OCI-LY3 (cell line): ENCODE measurements at regions not wholly inside any gene's neighbourhood (a gene's known extent, or its start where the extent isn't known, plus 50 kb on each side); places are given as distances from the start of the nearest gene placed in this dataset.

Experiments
- CTCF ChIP-seq: fragments of 200-600, 300-600 bp; sonication (generic); IDR thresholded peaks from 2 replicates; pipeline ENCODE4 v1.5.1; 2014; ENCODE audit warnings: antibody characterized with exemption, low read length, low read depth
- EZH2phosphoT487 ChIP-seq: fragments of 200-600 bp; shearing (Covaris generic); IDR thresholded peaks from 2 replicates; pipeline ENCODE4 v1.6.1; 2018; ENCODE audit warnings: antibody characterized with exemption, mixed run types, low read depth

- TF ChIP-seq CTCF (no peak), EZH2phosphoT487 (no peak)
Observed at GRCh38 chr9:1457460-1457859, 407.3 kb downstream of the DMRT2 start.
